ENCODE measurements at regions not wholly inside any gene's neighbourhood (a gene's known extent, or its start where the extent isn't known, plus 50 kb on each side); places are given as distances from the start of the nearest gene placed in this dataset.
A peak's percentile ranks its signal among the peaks of the same experiment; 100 is the strongest.
"Not testable (repeated sequence)": the region's sequence is repeated elsewhere in the genome, so short reads cannot be mapped to it uniquely, and the experiment has no call there.

- Histone ChIP-seq H3K79me2 (replicated peaks; ENCODE audit: insufficient read depth) (no peaks in the 10 kb centered on the region), H3K4me2 (no peak overlapping the region), H3K4me3 (no peak overlapping the region), H4K20me1 (replicated peaks; ENCODE audit: insufficient read depth) (no peaks in the 10 kb centered on the region), H3K27ac (ENCODE audit: low read depth) (no peak overlapping the region), H3K36me3 (ENCODE audit: insufficient read depth) (no peaks in the 10 kb centered on the region), H3K27me3 (ENCODE audit: insufficient read depth) (no peaks in the 10 kb centered on the region), H3K4me1 (ENCODE audit: insufficient read depth) (no peaks in the 10 kb centered on the region), H3F3A (replicated peaks; ENCODE audit: low read depth) (no peaks in the 10 kb centered on the region), H2AFZ (peak overlapping the region; percentile 43; the same call in 1 of the 2 replicates), H3K9me2 (ENCODE audit: insufficient read depth) (no peaks in the 10 kb centered on the region)
- Mint-ChIP-seq H3K4me3 (no peak overlapping the region), H3K36me3 (ENCODE audit: low read depth) (peaks cover 2% of the 10 kb centered on the region; the same call in 1 of the 3 replicates), H3K27me3 (ENCODE audit: insufficient read depth, low read depth, poor library complexity) (no peaks in the 10 kb centered on the region), H3K9me3 (peaks cover 3% of the 10 kb centered on the region; the same call in 1 of the 3 replicates), H3K4me1 (0 out of 3 replicates have a peak, but pooled peaks cover 4% of the 10 kb centered on the region), H3K27ac (no peak overlapping the region)
- ATAC-seq = peak; percentile 100
- DNase-seq (ENCODE audit: low spot score) = peak; percentile 75
- TF ChIP-seq NANOG (IDR thresholded peaks at IDR 0.05; ENCODE audit: borderline replicate concordance) = no peak
- TF ChIP-seq, protein P1, sequence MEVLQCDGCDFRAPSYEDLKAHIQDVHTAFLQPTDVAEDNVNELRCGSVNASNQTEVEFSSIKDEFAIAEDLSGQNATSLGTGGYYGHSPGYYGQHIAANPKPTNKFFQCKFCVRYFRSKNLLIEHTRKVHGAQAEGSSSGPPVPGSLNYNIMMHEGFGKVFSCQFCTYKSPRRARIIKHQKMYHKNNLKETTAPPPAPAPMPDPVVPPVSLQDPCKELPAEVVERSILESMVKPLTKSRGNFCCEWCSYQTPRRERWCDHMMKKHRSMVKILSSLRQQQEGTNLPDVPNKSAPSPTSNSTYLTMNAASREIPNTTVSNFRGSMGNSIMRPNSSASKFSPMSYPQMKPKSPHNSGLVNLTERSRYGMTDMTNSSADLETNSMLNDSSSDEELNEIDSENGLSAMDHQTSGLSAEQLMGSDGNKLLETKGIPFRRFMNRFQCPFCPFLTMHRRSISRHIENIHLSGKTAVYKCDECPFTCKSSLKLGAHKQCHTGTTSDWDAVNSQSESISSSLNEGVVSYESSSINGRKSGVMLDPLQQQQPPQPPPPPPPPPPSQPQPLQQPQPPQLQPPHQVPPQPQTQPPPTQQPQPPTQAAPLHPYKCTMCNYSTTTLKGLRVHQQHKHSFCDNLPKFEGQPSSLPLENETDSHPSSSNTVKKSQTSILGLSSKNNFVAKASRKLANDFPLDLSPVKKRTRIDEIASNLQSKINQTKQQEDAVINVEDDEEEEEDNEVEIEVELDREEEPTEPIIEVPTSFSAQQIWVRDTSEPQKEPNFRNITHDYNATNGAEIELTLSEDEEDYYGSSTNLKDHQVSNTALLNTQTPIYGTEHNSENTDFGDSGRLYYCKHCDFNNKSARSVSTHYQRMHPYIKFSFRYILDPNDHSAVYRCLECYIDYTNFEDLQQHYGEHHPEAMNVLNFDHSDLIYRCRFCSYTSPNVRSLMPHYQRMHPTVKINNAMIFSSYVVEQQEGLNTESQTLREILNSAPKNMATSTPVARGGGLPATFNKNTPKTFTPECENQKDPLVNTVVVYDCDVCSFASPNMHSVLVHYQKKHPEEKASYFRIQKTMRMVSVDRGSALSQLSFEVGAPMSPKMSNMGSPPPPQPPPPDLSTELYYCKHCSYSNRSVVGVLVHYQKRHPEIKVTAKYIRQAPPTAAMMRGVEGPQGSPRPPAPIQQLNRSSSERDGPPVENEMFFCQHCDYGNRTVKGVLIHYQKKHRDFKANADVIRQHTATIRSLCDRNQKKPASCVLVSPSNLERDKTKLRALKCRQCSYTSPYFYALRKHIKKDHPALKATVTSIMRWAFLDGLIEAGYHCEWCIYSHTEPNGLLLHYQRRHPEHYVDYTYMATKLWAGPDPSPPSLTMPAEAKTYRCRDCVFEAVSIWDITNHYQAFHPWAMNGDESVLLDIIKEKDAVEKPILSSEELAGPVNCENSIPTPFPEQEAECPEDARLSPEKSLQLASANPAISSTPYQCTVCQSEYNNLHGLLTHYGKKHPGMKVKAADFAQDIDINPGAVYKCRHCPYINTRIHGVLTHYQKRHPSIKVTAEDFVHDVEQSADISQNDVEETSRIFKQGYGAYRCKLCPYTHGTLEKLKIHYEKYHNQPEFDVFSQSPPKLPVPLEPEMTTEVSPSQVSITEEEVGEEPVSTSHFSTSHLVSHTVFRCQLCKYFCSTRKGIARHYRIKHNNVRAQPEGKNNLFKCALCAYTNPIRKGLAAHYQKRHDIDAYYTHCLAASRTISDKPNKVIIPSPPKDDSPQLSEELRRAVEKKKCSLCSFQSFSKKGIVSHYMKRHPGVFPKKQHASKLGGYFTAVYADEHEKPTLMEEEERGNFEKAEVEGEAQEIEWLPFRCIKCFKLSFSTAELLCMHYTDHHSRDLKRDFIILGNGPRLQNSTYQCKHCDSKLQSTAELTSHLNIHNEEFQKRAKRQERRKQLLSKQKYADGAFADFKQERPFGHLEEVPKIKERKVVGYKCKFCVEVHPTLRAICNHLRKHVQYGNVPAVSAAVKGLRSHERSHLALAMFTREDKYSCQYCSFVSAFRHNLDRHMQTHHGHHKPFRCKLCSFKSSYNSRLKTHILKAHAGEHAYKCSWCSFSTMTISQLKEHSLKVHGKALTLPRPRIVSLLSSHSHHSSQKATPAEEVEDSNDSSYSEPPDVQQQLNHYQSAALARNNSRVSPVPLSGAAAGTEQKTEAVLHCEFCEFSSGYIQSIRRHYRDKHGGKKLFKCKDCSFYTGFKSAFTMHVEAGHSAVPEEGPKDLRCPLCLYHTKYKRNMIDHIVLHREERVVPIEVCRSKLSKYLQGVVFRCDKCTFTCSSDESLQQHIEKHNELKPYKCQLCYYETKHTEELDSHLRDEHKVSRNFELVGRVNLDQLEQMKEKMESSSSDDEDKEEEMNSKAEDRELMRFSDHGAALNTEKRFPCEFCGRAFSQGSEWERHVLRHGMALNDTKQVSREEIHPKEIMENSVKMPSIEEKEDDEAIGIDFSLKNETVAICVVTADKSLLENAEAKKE (CRISPR knock-in tag; IDR thresholded peaks at IDR 0.05) = no peak
- TF ChIP-seq, protein P2, sequence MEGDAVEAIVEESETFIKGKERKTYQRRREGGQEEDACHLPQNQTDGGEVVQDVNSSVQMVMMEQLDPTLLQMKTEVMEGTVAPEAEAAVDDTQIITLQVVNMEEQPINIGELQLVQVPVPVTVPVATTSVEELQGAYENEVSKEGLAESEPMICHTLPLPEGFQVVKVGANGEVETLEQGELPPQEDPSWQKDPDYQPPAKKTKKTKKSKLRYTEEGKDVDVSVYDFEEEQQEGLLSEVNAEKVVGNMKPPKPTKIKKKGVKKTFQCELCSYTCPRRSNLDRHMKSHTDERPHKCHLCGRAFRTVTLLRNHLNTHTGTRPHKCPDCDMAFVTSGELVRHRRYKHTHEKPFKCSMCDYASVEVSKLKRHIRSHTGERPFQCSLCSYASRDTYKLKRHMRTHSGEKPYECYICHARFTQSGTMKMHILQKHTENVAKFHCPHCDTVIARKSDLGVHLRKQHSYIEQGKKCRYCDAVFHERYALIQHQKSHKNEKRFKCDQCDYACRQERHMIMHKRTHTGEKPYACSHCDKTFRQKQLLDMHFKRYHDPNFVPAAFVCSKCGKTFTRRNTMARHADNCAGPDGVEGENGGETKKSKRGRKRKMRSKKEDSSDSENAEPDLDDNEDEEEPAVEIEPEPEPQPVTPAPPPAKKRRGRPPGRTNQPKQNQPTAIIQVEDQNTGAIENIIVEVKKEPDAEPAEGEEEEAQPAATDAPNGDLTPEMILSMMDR (conservative IDR thresholded peaks at IDR 0.05; ENCODE audit: low read depth in 2 of 2) = peak; percentile 87 to 90
- no peak for TF ChIP-seq EZH2 (IDR thresholded peaks at IDR 0.05; ENCODE audit: low read depth, unreplicated experiment)
- TF ChIP-seq JUNB (IDR thresholded peaks at IDR 0.05; ENCODE audit: unreplicated experiment) = no peak
- TF ChIP-seq POLR2AphosphoS5 (IDR thresholded peaks at IDR 0.05; ENCODE audit: low read depth) = no peak
- TF ChIP-seq ZNF331 (CRISPR knock-in tag; IDR thresholded peaks at IDR 0.05; ENCODE audit: low read depth) = no peak
Observed at GRCh38 chr12:47307680-47308399, 228.1 kb upstream of the AMIGO2 start.

- not testable (repeated sequence) for H3K4me1 Mint-ChIP-seq; H3K4me2 ChIP-seq; H3K79me2 ChIP-seq (replicated peaks; ENCODE audit: insufficient read depth); H3K27me3 ChIP-seq (ENCODE audit: insufficient read depth); H3K9me3 Mint-ChIP-seq; ATAC-seq; H3K9me2 ChIP-seq (ENCODE audit: insufficient read depth); H3F3A ChIP-seq (replicated peaks; ENCODE audit: low read depth); H3K4me3 ChIP-seq; H3K27me3 Mint-ChIP-seq (ENCODE audit: insufficient read depth, low read depth, poor library complexity); H3K4me1 ChIP-seq (ENCODE audit: insufficient read depth); DNase-seq (ENCODE audit: low spot score); H4K20me1 ChIP-seq (replicated peaks; ENCODE audit: insufficient read depth); H3K36me3 ChIP-seq (ENCODE audit: insufficient read depth); H3K4me3 Mint-ChIP-seq; H3K36me3 Mint-ChIP-seq (ENCODE audit: low read depth); H3K27ac Mint-ChIP-seq; H3K27ac ChIP-seq (ENCODE audit: low read depth)
- H2AFZ ChIP-seq = peak overlapping the region; percentile 43; the same call in 1 of the 2 replicates
Observed at GRCh38 chr12:47306773-47307679, 227.3 kb upstream of the AMIGO2 start.

All from GM23338 (cell line).